ENCODE measurements at regions not wholly inside any gene's neighbourhood (a gene's known extent, or its start where the extent isn't known, plus 50 kb on each side); places are given as distances from the start of the nearest gene placed in this dataset.

GRCh38 chr4:34466411-34466810 lies 1777.9 kb downstream of the ARAP2 start:
- DNase-seq (no peak), ATAC-seq (ENCODE audit: poor library complexity) (no peak)
- ChIA-PET CTCF (no interaction called here), POLR2A (no interaction called here)
- Mint-ChIP-seq H3K27me3 (no peaks in the 10 kb centered on the region), H3K36me3 (ENCODE audit: low read depth) (no peaks in the 10 kb centered on the region), H3K4me1 (ENCODE audit: low read depth) (no peaks in the 10 kb centered on the region), H3K27ac (no peak overlapping the region), H3K9me3 (peaks cover 9% of the 10 kb centered on the region), H3K4me3 (no peak overlapping the region)
- no peak for TF ChIP-seq CTCF (IDR thresholded peaks at IDR 0.05)
- peaks cover 0 to 7% of the 10 kb centered on the region in 2 experiments for H3K9me3 ChIP-seq (ENCODE audit: control insufficient read depth in 1 of 2, insufficient read depth in 1 of 2, low read length in 2 of 2)
- H3K36me3 ChIP-seq (ENCODE audit: insufficient read depth, low read length): no peaks in the 10 kb centered on the region
- intact Hi-C loops (cut with DNase I, micrococcal nuclease): no loop called here
- no peak overlapping the region for H3K27ac ChIP-seq (ENCODE audit: low read depth in 1 of 2, low read length in 2 of 2)
- no peaks in the 10 kb centered on the region for H3K27me3 ChIP-seq (ENCODE audit: control insufficient read depth in 1 of 2, insufficient read depth in 2 of 2, low read length in 2 of 2)
- no peak overlapping the region for H3K4me3 ChIP-seq (ENCODE audit: low read length)
- H3K4me1 ChIP-seq (ENCODE audit: insufficient read depth, low read length): no peaks in the 10 kb centered on the region

GRCh38 chr4:34469516-34469915 lies 1774.8 kb downstream of the ARAP2 start:
- peaks cover 10% of the 10 kb centered on the region for H3K9me3 Mint-ChIP-seq
- CTCF ChIA-PET: no interaction called here
- ATAC-seq (ENCODE audit: poor library complexity): no peak
- H3K4me3 ChIP-seq (ENCODE audit: low read length): no peak overlapping the region
- intact Hi-C loops (cut with DNase I, micrococcal nuclease): no loop called here
- H3K27ac Mint-ChIP-seq: no peak overlapping the region
- H3K36me3 ChIP-seq (ENCODE audit: insufficient read depth, low read length): no peaks in the 10 kb centered on the region
- H3K4me3 Mint-ChIP-seq: no peak overlapping the region
- no peaks in the 10 kb centered on the region for H3K9me3 ChIP-seq (ENCODE audit: control insufficient read depth in 1 of 2, insufficient read depth in 1 of 2, low read length in 2 of 2)
- POLR2A ChIA-PET: no interaction called here
- no peaks in the 10 kb centered on the region for H3K27me3 ChIP-seq (ENCODE audit: control insufficient read depth in 1 of 2, insufficient read depth in 2 of 2, low read length in 2 of 2)
- H3K27me3 Mint-ChIP-seq: no peaks in the 10 kb centered on the region
- no peak for TF ChIP-seq CTCF (IDR thresholded peaks at IDR 0.05)
- H3K36me3 Mint-ChIP-seq (ENCODE audit: low read depth): no peaks in the 10 kb centered on the region
- no peaks in the 10 kb centered on the region for H3K4me1 ChIP-seq (ENCODE audit: insufficient read depth, low read length)
- H3K4me1 Mint-ChIP-seq (ENCODE audit: low read depth): no peaks in the 10 kb centered on the region
- DNase-seq: no peak
- no peak overlapping the region for H3K27ac ChIP-seq (ENCODE audit: low read depth in 1 of 2, low read length in 2 of 2)

- CTCF ChIA-PET: no interaction called here
- DNase-seq (no peak), ATAC-seq (ENCODE audit: poor library complexity) (no peak)
- H3K4me1 Mint-ChIP-seq (ENCODE audit: low read depth): no peaks in the 10 kb centered on the region
- no peaks in the 10 kb centered on the region for H3K27me3 Mint-ChIP-seq
- H3K36me3 ChIP-seq (ENCODE audit: insufficient read depth, low read length): no peaks in the 10 kb centered on the region
- peaks cover 8% of the 10 kb centered on the region for H3K9me3 Mint-ChIP-seq
- no peaks in the 10 kb centered on the region for H3K36me3 Mint-ChIP-seq (ENCODE audit: low read depth)
- no peak overlapping the region for H3K27ac ChIP-seq (ENCODE audit: low read depth in 1 of 2, low read length in 2 of 2)
- no peaks in the 10 kb centered on the region for H3K4me1 ChIP-seq (ENCODE audit: insufficient read depth, low read length)
- POLR2A ChIA-PET: no interaction called here
- no peak for TF ChIP-seq CTCF (IDR thresholded peaks at IDR 0.05)
- H3K27ac Mint-ChIP-seq: no peak overlapping the region
- intact Hi-C loops (cut with DNase I, micrococcal nuclease): no loop called here
- no peak overlapping the region for H3K4me3 Mint-ChIP-seq
- no peak overlapping the region for H3K4me3 ChIP-seq (ENCODE audit: low read length)
- no peaks in the 10 kb centered on the region for H3K9me3 ChIP-seq (ENCODE audit: control insufficient read depth in 1 of 2, insufficient read depth in 1 of 2, low read length in 2 of 2)
- H3K27me3 ChIP-seq (ENCODE audit: control insufficient read depth in 1 of 2, insufficient read depth in 2 of 2, low read length in 2 of 2): no peaks in the 10 kb centered on the region
Observed at GRCh38 chr4:34485252-34485651, 1759.1 kb downstream of the ARAP2 start.
